ENCODE measurements at regions not wholly inside any gene's neighbourhood (a gene's known extent, or its start where the extent isn't known, plus 50 kb on each side); places are given as distances from the start of the nearest gene placed in this dataset.
A peak's percentile ranks its signal among the peaks of the same experiment; 100 is the strongest.

- DNase-seq: no peak
Measured at GRCh38 chr6:6704103-6705060, 115.9 kb downstream of the LY86 start.

GRCh38 chr6:6705061-6705425, 116.5 kb downstream of the LY86 start:
- DNase-seq: no peak

- DNase-seq: no peak
Measured at GRCh38 chr6:6705915-6706675, 117.6 kb downstream of the LY86 start.

- no peak for DNase-seq
Measured at GRCh38 chr6:6707143-6707542, 118.6 kb downstream of the LY86 start.

GRCh38 chr6:6709106-6709505, 120.6 kb downstream of the LY86 start:
- no peak for DNase-seq

- DNase-seq: no peak
Measured at GRCh38 chr6:6711031-6711785, 122.7 kb downstream of the LY86 start.

- DNase-seq: peak; percentile 42
Measured at GRCh38 chr6:6711832-6712448, 123.4 kb downstream of the LY86 start.

- peak; percentile 47 for DNase-seq
Measured at GRCh38 chr6:6712449-6713403, 124.2 kb downstream of the LY86 start.

GRCh38 chr6:6713657-6714056, 125.1 kb downstream of the LY86 start:
- no peak for DNase-seq

- DNase-seq: no peak
Measured at GRCh38 chr6:6714118-6714897, 125.8 kb downstream of the LY86 start.

GRCh38 chr6:6714953-6715352, 126.4 kb downstream of the LY86 start:
- DNase-seq: no peak

- no peak for DNase-seq
Measured at GRCh38 chr6:6715465-6715864, 126.9 kb downstream of the LY86 start.

- DNase-seq: no peak
Measured at GRCh38 chr6:6716998-6717763, 128.7 kb downstream of the LY86 start.

GRCh38 chr6:6717953-6718352, 129.4 kb downstream of the LY86 start:
- peak; percentile 36 for DNase-seq

- no peak for DNase-seq
Measured at GRCh38 chr6:6721606-6722005, 133.1 kb downstream of the LY86 start.

- no peak for DNase-seq
Measured at GRCh38 chr6:6722195-6722594, 133.7 kb downstream of the LY86 start.

GRCh38 chr6:6723361-6723760, 134.8 kb downstream of the LY86 start:
- no peak for DNase-seq

- DNase-seq: no peak
Measured at GRCh38 chr6:6723921-6724538, 135.5 kb downstream of the LY86 start.

All from CD4-positive, alpha-beta T cell treated with Interleukin-15 for 1 hour (primary cell).